ENCODE measurements at regions not wholly inside any gene's neighbourhood (a gene's known extent, or its start where the extent isn't known, plus 50 kb on each side); places are given as distances from the start of the nearest gene placed in this dataset.

- TF ChIP-seq, protein P1, sequence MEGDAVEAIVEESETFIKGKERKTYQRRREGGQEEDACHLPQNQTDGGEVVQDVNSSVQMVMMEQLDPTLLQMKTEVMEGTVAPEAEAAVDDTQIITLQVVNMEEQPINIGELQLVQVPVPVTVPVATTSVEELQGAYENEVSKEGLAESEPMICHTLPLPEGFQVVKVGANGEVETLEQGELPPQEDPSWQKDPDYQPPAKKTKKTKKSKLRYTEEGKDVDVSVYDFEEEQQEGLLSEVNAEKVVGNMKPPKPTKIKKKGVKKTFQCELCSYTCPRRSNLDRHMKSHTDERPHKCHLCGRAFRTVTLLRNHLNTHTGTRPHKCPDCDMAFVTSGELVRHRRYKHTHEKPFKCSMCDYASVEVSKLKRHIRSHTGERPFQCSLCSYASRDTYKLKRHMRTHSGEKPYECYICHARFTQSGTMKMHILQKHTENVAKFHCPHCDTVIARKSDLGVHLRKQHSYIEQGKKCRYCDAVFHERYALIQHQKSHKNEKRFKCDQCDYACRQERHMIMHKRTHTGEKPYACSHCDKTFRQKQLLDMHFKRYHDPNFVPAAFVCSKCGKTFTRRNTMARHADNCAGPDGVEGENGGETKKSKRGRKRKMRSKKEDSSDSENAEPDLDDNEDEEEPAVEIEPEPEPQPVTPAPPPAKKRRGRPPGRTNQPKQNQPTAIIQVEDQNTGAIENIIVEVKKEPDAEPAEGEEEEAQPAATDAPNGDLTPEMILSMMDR (conservative IDR thresholded peaks at IDR 0.05; ENCODE audit: low read depth, low read length) = no peak
- TF ChIP-seq MXI1 (IDR thresholded peaks at IDR 0.05; ENCODE audit: borderline replicate concordance, low read depth, low read length) = no peak
- no peak for TF ChIP-seq POLR2A (IDR thresholded peaks at IDR 0.05; ENCODE audit: low read depth, low read length)
- no peak for TF ChIP-seq SMC3 (IDR thresholded peaks at IDR 0.05; ENCODE audit: low read depth, low read length)
- no peak for TF ChIP-seq USF2 (IDR thresholded peaks at IDR 0.05; ENCODE audit: low read depth, low read length)
- no peak for TF ChIP-seq NFE2L2 (IDR thresholded peaks at IDR 0.05; ENCODE audit: low read depth, low read length)
- TF ChIP-seq ELK1 (IDR thresholded peaks at IDR 0.05; ENCODE audit: borderline replicate concordance, low read depth, low read length) = no peak
- TF ChIP-seq RAD21 (IDR thresholded peaks at IDR 0.05; ENCODE audit: low read length) = no peak
- TF ChIP-seq FOS (IDR thresholded peaks at IDR 0.05; ENCODE audit: low read depth, low read length) = no peak
These were observed 256.7 kb downstream of the TUSC1 start for GRCh38 chr9:25421560-25421959.

Data from IMR-90 (cell line).